HFF-Myc (cell line): ENCODE measurements at regions not wholly inside any gene's neighbourhood (a gene's known extent, or its start where the extent isn't known, plus 50 kb on each side); places are given as distances from the start of the nearest gene placed in this dataset.

Experiments
- DNase-seq: peaks from one replicate; pipeline ENCODE4 v3.0.0-alpha.2; 2011; ENCODE audit warnings: low read depth; ENCODE audit errors: extremely low read depth
- H3K4me3 ChIP-seq: replicated peaks from 2 replicates; pipeline ENCODE4 v1.5.1; 2011; ENCODE audit warnings: low read depth, mild to moderate bottlenecking, control low read depth, low read length
- CTCF ChIP-seq: IDR thresholded peaks from 2 replicates; pipeline ENCODE4 v1.5.1; 2012; ENCODE audit warnings: mild to moderate bottlenecking, low read depth, low read length, control low read depth; ENCODE audit errors: missing control alignments

- DNase-seq: no peak
- no peak for TF ChIP-seq CTCF
- H3K4me3 ChIP-seq: no peak overlapping the region
Measured at GRCh38 chr11:92854162-92854561, 115.3 kb upstream of the MTNR1B start.

- H3K4me3 ChIP-seq: no peak overlapping the region
- DNase-seq: no peak
- TF ChIP-seq CTCF: no peak
Measured at GRCh38 chr11:92854952-92855351, 114.5 kb upstream of the MTNR1B start.

GRCh38 chr11:92855607-92856405, 113.6 kb upstream of the MTNR1B start:
- H3K4me3 ChIP-seq: no peak overlapping the region
- DNase-seq: no peak
- no peak for TF ChIP-seq CTCF

GRCh38 chr11:92857407-92857806, 112.0 kb upstream of the MTNR1B start:
- no peak overlapping the region for H3K4me3 ChIP-seq
- DNase-seq: no peak
- TF ChIP-seq CTCF: no peak

GRCh38 chr11:92859156-92859690, 110.2 kb upstream of the MTNR1B start:
- TF ChIP-seq CTCF: no peak
- H3K4me3 ChIP-seq: no peak overlapping the region
- no peak for DNase-seq

GRCh38 chr11:92861634-92862033, 107.8 kb upstream of the MTNR1B start:
- TF ChIP-seq CTCF: no peak
- no peak overlapping the region for H3K4me3 ChIP-seq
- no peak for DNase-seq

GRCh38 chr11:92865352-92865751, 104.1 kb upstream of the MTNR1B start:
- H3K4me3 ChIP-seq: no peak overlapping the region
- no peak for TF ChIP-seq CTCF
- DNase-seq: no peak
